ENCODE measurements at regions not wholly inside any gene's neighbourhood (a gene's known extent, or its start where the extent isn't known, plus 50 kb on each side); places are given as distances from the start of the nearest gene placed in this dataset.

DNA sequence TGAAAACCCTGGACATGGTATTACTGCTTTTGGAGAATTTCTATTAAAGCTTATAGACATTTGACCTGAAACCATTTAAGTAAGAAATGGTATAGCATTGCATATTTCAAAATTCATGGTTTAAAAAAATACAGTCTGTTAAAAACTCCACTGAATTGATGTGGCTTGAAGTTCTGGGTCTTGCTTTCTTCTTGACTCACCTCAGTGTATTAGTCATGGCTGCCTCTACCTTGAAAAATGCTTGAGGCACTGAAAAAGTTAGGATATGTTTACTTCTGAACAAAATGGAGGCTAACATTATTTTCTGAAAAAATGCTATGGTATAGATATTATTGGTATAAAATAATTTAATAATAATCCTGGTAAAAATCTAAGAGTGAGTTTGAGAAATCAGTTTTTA, 349.2 kb downstream of the AASDHPPT start:
- H3K9ac ChIP-seq (ENCODE audit: low read length): no peak overlapping the region
- DNase-seq (ENCODE audit: low read depth) (no peak), FAIRE-seq (no peak)
- no peaks in the 10 kb centered on the region for H3K36me3 ChIP-seq (ENCODE audit: insufficient read depth, low read length)
- H2AFZ ChIP-seq (ENCODE audit: low read depth, low read length): no peak overlapping the region
- H3K27me3 Mint-ChIP-seq (ENCODE audit: low read depth, unreplicated experiment): no peaks in the 10 kb centered on the region
- H3K9me3 ChIP-seq (ENCODE audit: insufficient read depth, low read depth, low read length): no peaks in the 10 kb centered on the region
- H3K4me1 Mint-ChIP-seq (ENCODE audit: low read depth, unreplicated experiment): peaks cover 23% of the 10 kb centered on the region
- H3K79me2 ChIP-seq (ENCODE audit: insufficient read depth, low read length): no peaks in the 10 kb centered on the region
- H3K27ac ChIP-seq (ENCODE audit: low read depth, low read length): no peak overlapping the region
- no peak overlapping the region for H3K27ac Mint-ChIP-seq (ENCODE audit: unreplicated experiment)
- H3K9me3 Mint-ChIP-seq (ENCODE audit: unreplicated experiment): no peaks in the 10 kb centered on the region
- no peaks in the 10 kb centered on the region for H3K27me3 ChIP-seq (ENCODE audit: insufficient read depth, low read length)
- H3K4me1 ChIP-seq (ENCODE audit: insufficient read depth, low read length): peaks cover 13% of the 10 kb centered on the region
- H3K4me3 ChIP-seq (ENCODE audit: insufficient read depth, low read depth, low read length): no peak overlapping the region
- H3K4me2 ChIP-seq (ENCODE audit: low read length): no peak overlapping the region
- H3K36me3 Mint-ChIP-seq (ENCODE audit: low read depth, unreplicated experiment): no peaks in the 10 kb centered on the region
- no peak for TF ChIP-seq EZH2 (IDR thresholded peaks at IDR 0.05; ENCODE audit: insufficient read depth, low read length)
- TF ChIP-seq, protein P1, sequence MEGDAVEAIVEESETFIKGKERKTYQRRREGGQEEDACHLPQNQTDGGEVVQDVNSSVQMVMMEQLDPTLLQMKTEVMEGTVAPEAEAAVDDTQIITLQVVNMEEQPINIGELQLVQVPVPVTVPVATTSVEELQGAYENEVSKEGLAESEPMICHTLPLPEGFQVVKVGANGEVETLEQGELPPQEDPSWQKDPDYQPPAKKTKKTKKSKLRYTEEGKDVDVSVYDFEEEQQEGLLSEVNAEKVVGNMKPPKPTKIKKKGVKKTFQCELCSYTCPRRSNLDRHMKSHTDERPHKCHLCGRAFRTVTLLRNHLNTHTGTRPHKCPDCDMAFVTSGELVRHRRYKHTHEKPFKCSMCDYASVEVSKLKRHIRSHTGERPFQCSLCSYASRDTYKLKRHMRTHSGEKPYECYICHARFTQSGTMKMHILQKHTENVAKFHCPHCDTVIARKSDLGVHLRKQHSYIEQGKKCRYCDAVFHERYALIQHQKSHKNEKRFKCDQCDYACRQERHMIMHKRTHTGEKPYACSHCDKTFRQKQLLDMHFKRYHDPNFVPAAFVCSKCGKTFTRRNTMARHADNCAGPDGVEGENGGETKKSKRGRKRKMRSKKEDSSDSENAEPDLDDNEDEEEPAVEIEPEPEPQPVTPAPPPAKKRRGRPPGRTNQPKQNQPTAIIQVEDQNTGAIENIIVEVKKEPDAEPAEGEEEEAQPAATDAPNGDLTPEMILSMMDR (IDR thresholded peaks at IDR 0.05; ENCODE audit: insufficient read depth, low read depth, low read length): no peak
- no peak overlapping the region for H3K4me3 Mint-ChIP-seq (ENCODE audit: unreplicated experiment)
- no peaks in the 10 kb centered on the region for H4K20me1 ChIP-seq (ENCODE audit: insufficient read depth, low read length)

DNA sequence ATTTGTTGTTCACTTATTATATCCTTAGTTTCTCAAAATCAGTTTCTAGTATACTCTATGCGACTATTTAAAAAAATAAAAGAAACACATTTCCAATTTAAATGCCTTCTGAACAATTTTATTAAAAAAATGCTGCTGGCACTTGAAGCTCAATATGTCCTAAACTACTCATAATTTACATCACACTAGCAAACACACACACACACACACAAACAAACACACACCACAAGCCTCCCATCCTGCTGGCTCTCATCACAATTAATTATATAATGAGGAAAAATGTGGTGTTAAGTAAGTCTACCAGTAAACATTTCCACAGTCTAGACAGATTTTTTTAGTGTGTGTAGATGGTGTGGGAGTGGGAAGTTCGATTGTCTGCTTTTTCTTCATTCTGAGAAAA, 350.3 kb downstream of the AASDHPPT start:
- Histone ChIP-seq H4K20me1 (ENCODE audit: insufficient read depth, low read length) (no peaks in the 10 kb centered on the region), H2AFZ (ENCODE audit: low read depth, low read length) (no peak overlapping the region), H3K4me1 (ENCODE audit: insufficient read depth, low read length) (peaks cover 13% of the 10 kb centered on the region), H3K79me2 (ENCODE audit: insufficient read depth, low read length) (no peaks in the 10 kb centered on the region), H3K9ac (ENCODE audit: low read length) (no peak overlapping the region), H3K4me3 (ENCODE audit: insufficient read depth, low read depth, low read length) (no peak overlapping the region), H3K9me3 (ENCODE audit: insufficient read depth, low read depth, low read length) (no peaks in the 10 kb centered on the region), H3K27ac (ENCODE audit: low read depth, low read length) (no peak overlapping the region), H3K4me2 (ENCODE audit: low read length) (no peak overlapping the region), H3K27me3 (ENCODE audit: insufficient read depth, low read length) (no peaks in the 10 kb centered on the region), H3K36me3 (ENCODE audit: insufficient read depth, low read length) (no peaks in the 10 kb centered on the region)
- no peaks in the 10 kb centered on the region for H3K9me3 Mint-ChIP-seq (ENCODE audit: unreplicated experiment)
- H3K36me3 Mint-ChIP-seq (ENCODE audit: low read depth, unreplicated experiment): no peaks in the 10 kb centered on the region
- TF ChIP-seq, protein P1 (IDR thresholded peaks at IDR 0.05; ENCODE audit: insufficient read depth, low read depth, low read length): no peak
- no peak for TF ChIP-seq EZH2 (IDR thresholded peaks at IDR 0.05; ENCODE audit: insufficient read depth, low read length)
- FAIRE-seq (no peak), DNase-seq (ENCODE audit: low read depth) (no peak)
- no peak overlapping the region for H3K4me3 Mint-ChIP-seq (ENCODE audit: unreplicated experiment)
- H3K27ac Mint-ChIP-seq (ENCODE audit: unreplicated experiment): peak overlapping the region; percentile 78
- peaks cover 23% of the 10 kb centered on the region for H3K4me1 Mint-ChIP-seq (ENCODE audit: low read depth, unreplicated experiment)
- H3K27me3 Mint-ChIP-seq (ENCODE audit: low read depth, unreplicated experiment): no peaks in the 10 kb centered on the region

DNA sequence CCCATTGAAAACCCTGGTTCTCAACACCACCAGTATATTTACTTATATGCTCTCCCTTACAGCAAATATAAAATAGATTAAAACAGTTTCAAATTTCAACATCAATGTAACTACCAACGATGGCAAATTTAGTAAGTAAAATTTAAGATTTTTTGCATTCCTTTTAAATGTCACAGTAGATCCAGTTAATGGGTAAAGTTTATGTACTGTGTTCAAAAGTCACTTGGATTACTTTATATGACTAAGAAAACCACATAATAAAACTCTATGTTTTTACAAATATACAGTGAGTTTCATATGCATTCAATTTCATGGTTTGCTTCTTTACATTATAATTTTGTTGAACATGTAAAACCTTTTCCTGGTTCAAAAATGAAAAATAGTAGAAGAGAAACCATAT, 364.6 kb downstream of the AASDHPPT start:
- no peak for DNase-seq (ENCODE audit: low read depth)
- Mint-ChIP-seq H3K27me3 (ENCODE audit: low read depth, unreplicated experiment) (no peaks in the 10 kb centered on the region), H3K4me1 (ENCODE audit: low read depth, unreplicated experiment) (peaks cover 7% of the 10 kb centered on the region), H3K4me3 (ENCODE audit: unreplicated experiment) (no peak overlapping the region), H3K9me3 (ENCODE audit: unreplicated experiment) (no peaks in the 10 kb centered on the region), H3K36me3 (ENCODE audit: low read depth, unreplicated experiment) (no peaks in the 10 kb centered on the region), H3K27ac (ENCODE audit: unreplicated experiment) (no peak overlapping the region)
- no peak for FAIRE-seq
- Histone ChIP-seq H3K9ac (ENCODE audit: low read length) (no peak overlapping the region), H3K9me3 (ENCODE audit: insufficient read depth, low read depth, low read length) (no peaks in the 10 kb centered on the region), H4K20me1 (ENCODE audit: insufficient read depth, low read length) (no peaks in the 10 kb centered on the region), H3K27ac (ENCODE audit: low read depth, low read length) (no peak overlapping the region), H3K4me1 (ENCODE audit: insufficient read depth, low read length) (no peaks in the 10 kb centered on the region), H3K27me3 (ENCODE audit: insufficient read depth, low read length) (no peaks in the 10 kb centered on the region), H2AFZ (ENCODE audit: low read depth, low read length) (no peak overlapping the region), H3K4me2 (ENCODE audit: low read length) (no peak overlapping the region), H3K4me3 (ENCODE audit: insufficient read depth, low read depth, low read length) (no peak overlapping the region), H3K79me2 (ENCODE audit: insufficient read depth, low read length) (no peaks in the 10 kb centered on the region), H3K36me3 (ENCODE audit: insufficient read depth, low read length) (no peaks in the 10 kb centered on the region)
- no peak for TF ChIP-seq EZH2 (IDR thresholded peaks at IDR 0.05; ENCODE audit: insufficient read depth, low read length)
- TF ChIP-seq, protein P1 (IDR thresholded peaks at IDR 0.05; ENCODE audit: insufficient read depth, low read depth, low read length): no peak

Measured in astrocyte (in vitro differentiated cells and primary cell).